GM11168 (cell line): ENCODE measurements at regions not wholly inside any gene's neighbourhood (a gene's known extent, or its start where the extent isn't known, plus 50 kb on each side); places are given as distances from the start of the nearest gene placed in this dataset.

Experiments used
- in situ Hi-C: fragments of 300-500 bp; cut with MboI; formaldehyde crosslinking; loops from one replicate; pipeline ENCODE4 v1.12.0; 2022; ENCODE audit warnings: low sequenced_read_pairs; ENCODE audit not compliant: unreplicated experiment

- in situ Hi-C loops, result loop anchor here (25.0 kb wide), 2 partner anchors 439 to 664 kb away; no protein-coding TSS in a partner anchor
Observed at GRCh38 chr10:21298701-21299100, 226.8 kb downstream of the SKIDA1 start.

- in situ Hi-C loops, result loop anchor here (25.0 kb wide), 2 partner anchors 440 to 665 kb away; no protein-coding TSS in a partner anchor
Observed at GRCh38 chr10:21297603-21298383, 227.7 kb downstream of the SKIDA1 start.

GRCh38 chr10:21296575-21297355 lies 228.7 kb downstream of the SKIDA1 start:
- in situ Hi-C loops, result loop anchor here (25.0 kb wide), 2 partner anchors 441 to 666 kb away; no protein-coding TSS in a partner anchor

GRCh38 chr10:21293518-21294356 lies 231.7 kb downstream of the SKIDA1 start:
- in situ Hi-C loops, result loop anchor here (25.0 kb wide), 2 partner anchors 444 to 669 kb away; no protein-coding TSS in a partner anchor

GRCh38 chr10:21292763-21293517 lies 232.5 kb downstream of the SKIDA1 start:
- in situ Hi-C loops, result loop anchor here (25.0 kb wide), 2 partner anchors 444 to 669 kb away; no protein-coding TSS in a partner anchor

GRCh38 chr10:21290499-21291160 lies 234.9 kb downstream of the SKIDA1 start:
- in situ Hi-C loops, result loop anchor here (25.0 kb wide), 2 partner anchors 447 to 672 kb away; no protein-coding TSS in a partner anchor

- in situ Hi-C loops, result loop anchor here (25.0 kb wide), 2 partner anchors 447 to 672 kb away; no protein-coding TSS in a partner anchor
Observed at GRCh38 chr10:21289961-21290360, 235.5 kb downstream of the SKIDA1 start.

GRCh38 chr10:21289271-21289670 lies 236.2 kb downstream of the SKIDA1 start:
- in situ Hi-C loops, result loop anchor here (25.0 kb wide), 2 partner anchors 448 to 673 kb away; no protein-coding TSS in a partner anchor

- in situ Hi-C loops, result loop anchor here (25.0 kb wide), 2 partner anchors 451 to 676 kb away; no protein-coding TSS in a partner anchor
Observed at GRCh38 chr10:21285742-21286331, 239.6 kb downstream of the SKIDA1 start.

GRCh38 chr10:21285207-21285606 lies 240.3 kb downstream of the SKIDA1 start:
- in situ Hi-C loops, result loop anchor here (25.0 kb wide), 2 partner anchors 452 to 677 kb away; no protein-coding TSS in a partner anchor

- in situ Hi-C loops, result loop anchor here (25.0 kb wide), 2 partner anchors 453 to 678 kb away; no protein-coding TSS in a partner anchor
Observed at GRCh38 chr10:21284301-21284700, 241.2 kb downstream of the SKIDA1 start.

GRCh38 chr10:21283053-21283452 lies 242.4 kb downstream of the SKIDA1 start:
- in situ Hi-C loops, result loop anchor here (25.0 kb wide), 2 partner anchors 454 to 679 kb away; no protein-coding TSS in a partner anchor

- in situ Hi-C loops, result loop anchor here (25.0 kb wide), 2 partner anchors 455 to 680 kb away; no protein-coding TSS in a partner anchor
Observed at GRCh38 chr10:21281765-21282484, 243.6 kb downstream of the SKIDA1 start.

- in situ Hi-C loops, result loop anchor here (25.0 kb wide), 2 partner anchors 456 to 681 kb away; no protein-coding TSS in a partner anchor
Observed at GRCh38 chr10:21280971-21281572, 244.4 kb downstream of the SKIDA1 start.

- in situ Hi-C loops, result loop anchor here (25.0 kb wide), 2 partner anchors 457 to 682 kb away; no protein-coding TSS in a partner anchor
Observed at GRCh38 chr10:21280037-21280436, 245.4 kb downstream of the SKIDA1 start.

- in situ Hi-C loops, result loop anchor here (25.0 kb wide), 2 partner anchors 458 to 683 kb away; no protein-coding TSS in a partner anchor
Observed at GRCh38 chr10:21279217-21279575, 246.3 kb downstream of the SKIDA1 start.
